IMR-90 (cell line): ENCODE measurements at regions not wholly inside any gene's neighbourhood (a gene's known extent, or its start where the extent isn't known, plus 50 kb on each side); places are given as distances from the start of the nearest gene placed in this dataset.

Source experiments
- ATAC-seq: fragments of 200-7000 bp; cut with Tn5 transposase; 2 replicates; pipeline ENCODE4 v1.9.1; 2020; ENCODE audit warnings: low read depth, mild to moderate bottlenecking, moderate library complexity
- BruUV-seq: library from RNA; stranded (reverse); fragments of 400-500 nt; replicated peaks from 2 replicates; lab custom pipeline; 2021; lab: Mats Ljungman, UMichigan
- CTCF ChIA-PET: fragments of 300-600 bp; formaldehyde crosslinking; extraction: SDS; loops from one replicate; lab custom pipeline; 2021; ENCODE audit warnings: antibody characterized with exemption; lab: Yijun Ruan, JAX
- POLR2A ChIA-PET: fragments of 300-600 bp; sonication (Branson Sonifier 250); formaldehyde crosslinking; loops from one replicate; lab custom pipeline; 2022; ENCODE audit warnings: antibody characterized with exemption; ENCODE audit not compliant: unreplicated experiment; lab: Charles Lee
- DNase-seq: peaks from one replicate; pipeline ENCODE4 v3.0.0; 2013
- H2AFZ ChIP-seq: replicated peaks from 2 replicates; pipeline ENCODE3; 2013; ENCODE audit warnings: low read length, mild to moderate bottlenecking; ENCODE audit not compliant: poor library complexity
- H2AK5ac ChIP-seq: 2 replicates; pipeline ENCODE4 v1.6.1; 2013; ENCODE audit warnings: low read depth, low read length, inconsistent platforms
- H2AK9ac ChIP-seq: replicated peaks from 2 replicates; pipeline ENCODE3; 2013; ENCODE audit warnings: mild to moderate bottlenecking, low read depth, low read length, moderate library complexity; ENCODE audit not compliant: poor library complexity
- H2BK120ac ChIP-seq: 2 replicates; pipeline ENCODE4 v1.6.1; 2013; ENCODE audit warnings: low read depth, low read length, inconsistent platforms
- H2BK15ac ChIP-seq: 3 replicates; pipeline ENCODE4 v1.6.1; 2013; ENCODE audit warnings: low read depth, low read length, inconsistent platforms
- H2BK20ac ChIP-seq: 2 replicates; pipeline ENCODE4 v1.6.1; 2013; ENCODE audit warnings: low read depth, mild to moderate bottlenecking, inconsistent platforms, low read length, moderate library complexity
- H2BK5ac ChIP-seq: 2 replicates; pipeline ENCODE4 v1.6.1; 2013; ENCODE audit warnings: mild to moderate bottlenecking, low read depth, low read length, inconsistent platforms; ENCODE audit not compliant: poor library complexity, severe bottlenecking
- H3K14ac ChIP-seq: replicated peaks from 2 replicates; pipeline ENCODE4 v1.6.1; 2013; ENCODE audit warnings: low read depth, low read length, inconsistent platforms
- H3K18ac ChIP-seq: 2 replicates; pipeline ENCODE4 v1.6.1; 2013; ENCODE audit warnings: low read depth, low read length, control low read depth
- H3K23ac ChIP-seq: 2 replicates; pipeline ENCODE4 v1.6.1; 2013; ENCODE audit warnings: low read depth, low read length, inconsistent platforms
- H3K27ac ChIP-seq: 2 replicates; pipeline ENCODE4 v1.5.1; 2013; ENCODE audit warnings: mild to moderate bottlenecking, control low read depth, low read length; ENCODE audit not compliant: insufficient read depth
- H3K27me3 ChIP-seq: 2 replicates; pipeline ENCODE4 v1.6.1; 2013; ENCODE audit warnings: low read length; ENCODE audit not compliant: control insufficient read depth, insufficient read depth
- H3K36me3 ChIP-seq: 2 replicates; pipeline ENCODE4 v1.6.1; 2013; ENCODE audit warnings: low read length, mixed read lengths; ENCODE audit not compliant: control insufficient read depth, insufficient read depth
- H3K4ac ChIP-seq: 2 replicates; pipeline ENCODE4 v1.6.1; 2013; ENCODE audit warnings: low read depth, low read length, inconsistent platforms
- H3K4me1 ChIP-seq: 2 replicates; pipeline ENCODE4 v1.6.1; 2013; ENCODE audit warnings: low read length, mixed read lengths; ENCODE audit not compliant: control insufficient read depth, insufficient read depth
- H3K4me2 ChIP-seq: 2 replicates; pipeline ENCODE4 v1.6.1; 2013; ENCODE audit warnings: low read depth, mild to moderate bottlenecking, control low read depth, low read length, moderate library complexity
- H3K4me3 ChIP-seq: 2 replicates; pipeline ENCODE4 v1.5.1; 2013; ENCODE audit warnings: low read depth, mild to moderate bottlenecking, control low read depth, low read length, moderate library complexity; ENCODE audit not compliant: insufficient read depth
- H3K56ac ChIP-seq: 2 replicates; pipeline ENCODE4 v1.6.1; 2013; ENCODE audit warnings: low read length, inconsistent platforms; ENCODE audit not compliant: insufficient read depth; ENCODE audit errors: extremely low read depth
- H3K79me1 ChIP-seq, 2 experiments: 2 replicates each; pipeline ENCODE4 v1.6.1; 2013; ENCODE audit warnings: low read length in 2 of 2, inconsistent platforms in 1 of 2, low read depth in 1 of 2
- H3K9ac ChIP-seq: 2 replicates; pipeline ENCODE4 v1.6.1; 2013; ENCODE audit warnings: low read depth, low read length, control low read depth
- H3K9me1 ChIP-seq: 2 replicates; pipeline ENCODE4 v1.6.1; 2013; ENCODE audit warnings: low read length, inconsistent platforms; ENCODE audit not compliant: insufficient read depth
- H3K9me3 ChIP-seq: 2 replicates; pipeline ENCODE4 v1.6.1; 2013; ENCODE audit warnings: low read length; ENCODE audit not compliant: control insufficient read depth, insufficient read depth
- H4K20me1 ChIP-seq: 2 replicates; pipeline ENCODE4 v1.6.1; 2013; ENCODE audit warnings: low read length, inconsistent platforms; ENCODE audit not compliant: insufficient read depth
- H4K5ac ChIP-seq: 2 replicates; pipeline ENCODE4 v1.6.1; 2013; ENCODE audit warnings: mild to moderate bottlenecking, low read depth, low read length, control low read depth
- H4K8ac ChIP-seq, 2 experiments: 2 replicates each; pipeline ENCODE4 v1.6.1; 2013; ENCODE audit warnings: low read depth in 2 of 2, low read length in 2 of 2, control low read depth in 1 of 2, inconsistent platforms in 1 of 2
- H4K91ac ChIP-seq: 2 replicates; pipeline ENCODE4 v1.6.1; 2013; ENCODE audit warnings: low read depth, low read length, inconsistent platforms; ENCODE audit not compliant: insufficient read depth
- BHLHE40 ChIP-seq: fragments of 150-350 bp; IDR thresholded peaks from 2 replicates; pipeline ENCODE4 v1.6.1; 2016; ENCODE audit warnings: mild to moderate bottlenecking, low read depth, low read length
- CEBPB ChIP-seq: IDR thresholded peaks from 2 replicates; pipeline ENCODE4 v1.6.1; 2012; ENCODE audit warnings: low read depth, low read length, improper control_type of control experiment
- FOS ChIP-seq: fragments of 150-350 bp; IDR thresholded peaks from 2 replicates; pipeline ENCODE4 v1.6.1; 2016; ENCODE audit warnings: low read depth, low read length
- RAD21 ChIP-seq: IDR thresholded peaks from 2 replicates; pipeline ENCODE4 v1.6.1; 2012; ENCODE audit warnings: low read length, improper control_type of control experiment
- RCOR1 ChIP-seq: IDR thresholded peaks from 2 replicates; pipeline ENCODE4 v1.6.1; 2012; ENCODE audit warnings: mild to moderate bottlenecking, low read length, improper control_type of control experiment; ENCODE audit not compliant: insufficient replicate concordance
- WGBS, 2 experiments: methylation state at CpG; one replicate each; pipeline versions ENCODE4 v1.1.5 to v1.1.7; 2013; ENCODE audit warnings: missing lambda C conversion rate in 2 of 2; ENCODE audit not compliant: insufficient read length in 1 of 2; ENCODE audit errors: extremely low coverage in 2 of 2; 5-methylcytosine and 5-hydroxymethylcytosine counted together
- dilution Hi-C: fragments of 300-500 bp; cut with HindIII; formaldehyde crosslinking; loops from one replicate; pipeline ENCODE4 v1.14.3; 2018; ENCODE audit warnings: low sequenced_read_pairs; ENCODE audit not compliant: unreplicated experiment
- in situ Hi-C: fragments of 300-500 bp; cut with MboI; formaldehyde crosslinking; loops from 3 replicates; pipeline ENCODE4 v1.14.3; 2019; ENCODE audit warnings: low sequenced_read_pairs, inconsistent platforms, mixed read lengths
- intact Hi-C: fragments of 100-400 bp; cut with micrococcal nuclease; formaldehyde crosslinking; loops from 2 replicates; pipeline ENCODE4 v1.10.0; 2022
- TF ChIP-seq, protein P1 (sequence below): conservative IDR thresholded peaks from 2 replicates; pipeline ENCODE4 v1.5.1; 2012; ENCODE audit warnings: mild to moderate bottlenecking, low read depth, low read length, improper control_type of control experiment
- TF ChIP-seq, protein P2 (sequence below): fragments of 150-350 bp; IDR thresholded peaks from 2 replicates; pipeline ENCODE4 v1.6.1; 2017; ENCODE audit warnings: mild to moderate bottlenecking, antibody characterized with exemption, low read length, low read depth

GRCh38 chr6:140464720-140465119 is 1090.3 kb upstream of the CITED2 start:
- ChIA-PET CTCF (no interaction called here), POLR2A (no interaction called here)
- Histone ChIP-seq H2BK120ac (peak overlapping the region; percentile 41; the same call in 1 of the 2 replicates), H3K36me3 (no peaks in the 10 kb centered on the region), H3K9ac (no peak overlapping the region), H3K27me3 (no peaks in the 10 kb centered on the region), H4K91ac (no peak overlapping the region; the same call in 1 of the 2 replicates), H4K5ac (peak overlapping the region; percentile 84; the same call in 1 of the 2 replicates), H2AK9ac (no peak overlapping the region), H2AK5ac (no peak overlapping the region), H3K9me3 (peaks cover 2% of the 10 kb centered on the region; the same call in 1 of the 2 replicates), H3K14ac (no peak overlapping the region; the same call in 1 of the 2 replicates), H4K8ac (0 out of 4 replicates have a peak overlapping the region, but pooled peaks of 1 of the 2 experiments have one; percentile 5), H3K23ac (no peak overlapping the region), H3K56ac (no peak overlapping the region), H3K79me1 (no peaks in the 10 kb centered on the region), H3K4ac (peak overlapping the region; percentile 3; the same call in 1 of the 2 replicates), H3K27ac (no peak overlapping the region), H3K18ac (peak overlapping the region; percentile 76), H2AFZ (no peak overlapping the region), H3K9me1 (no peaks in the 10 kb centered on the region), H2BK20ac (peak overlapping the region; percentile 51; the same call in 1 of the 2 replicates), H3K4me3 (no peak overlapping the region), H2BK15ac (0 out of 3 replicates have a peak overlapping the region, but pooled peaks have one; percentile 23), H2BK5ac (peak overlapping the region; percentile 51), H4K20me1 (no peaks in the 10 kb centered on the region), H3K4me1 (peaks cover 7% of the 10 kb centered on the region), H3K4me2 (no peak overlapping the region)
- ATAC-seq (no peak), DNase-seq (no peak)
- no CpG with 5 or more reads among the region's 3 CpGs for WGBS, 2 experiments
- TF ChIP-seq RCOR1 = no peak
- TF ChIP-seq, protein P1, sequence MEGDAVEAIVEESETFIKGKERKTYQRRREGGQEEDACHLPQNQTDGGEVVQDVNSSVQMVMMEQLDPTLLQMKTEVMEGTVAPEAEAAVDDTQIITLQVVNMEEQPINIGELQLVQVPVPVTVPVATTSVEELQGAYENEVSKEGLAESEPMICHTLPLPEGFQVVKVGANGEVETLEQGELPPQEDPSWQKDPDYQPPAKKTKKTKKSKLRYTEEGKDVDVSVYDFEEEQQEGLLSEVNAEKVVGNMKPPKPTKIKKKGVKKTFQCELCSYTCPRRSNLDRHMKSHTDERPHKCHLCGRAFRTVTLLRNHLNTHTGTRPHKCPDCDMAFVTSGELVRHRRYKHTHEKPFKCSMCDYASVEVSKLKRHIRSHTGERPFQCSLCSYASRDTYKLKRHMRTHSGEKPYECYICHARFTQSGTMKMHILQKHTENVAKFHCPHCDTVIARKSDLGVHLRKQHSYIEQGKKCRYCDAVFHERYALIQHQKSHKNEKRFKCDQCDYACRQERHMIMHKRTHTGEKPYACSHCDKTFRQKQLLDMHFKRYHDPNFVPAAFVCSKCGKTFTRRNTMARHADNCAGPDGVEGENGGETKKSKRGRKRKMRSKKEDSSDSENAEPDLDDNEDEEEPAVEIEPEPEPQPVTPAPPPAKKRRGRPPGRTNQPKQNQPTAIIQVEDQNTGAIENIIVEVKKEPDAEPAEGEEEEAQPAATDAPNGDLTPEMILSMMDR = no peak
- TF ChIP-seq FOS = no peak
- 0 out of 2 replicates have a peak, but pooled peaks have one; percentile 5 for TF ChIP-seq CEBPB
- no peak for TF ChIP-seq RAD21
- no peak for TF ChIP-seq BHLHE40
- TF ChIP-seq, protein P2, sequence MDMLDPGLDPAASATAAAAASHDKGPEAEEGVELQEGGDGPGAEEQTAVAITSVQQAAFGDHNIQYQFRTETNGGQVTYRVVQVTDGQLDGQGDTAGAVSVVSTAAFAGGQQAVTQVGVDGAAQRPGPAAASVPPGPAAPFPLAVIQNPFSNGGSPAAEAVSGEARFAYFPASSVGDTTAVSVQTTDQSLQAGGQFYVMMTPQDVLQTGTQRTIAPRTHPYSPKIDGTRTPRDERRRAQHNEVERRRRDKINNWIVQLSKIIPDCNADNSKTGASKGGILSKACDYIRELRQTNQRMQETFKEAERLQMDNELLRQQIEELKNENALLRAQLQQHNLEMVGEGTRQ = no peak
- dilution Hi-C loops = no loop called here
- intact Hi-C loops = no loop called here
- in situ Hi-C loops = no loop called here
- BruUV-seq = no TSS peak
